DND-41 (cell line): ENCODE measurements at regions not wholly inside any gene's neighbourhood (a gene's known extent, or its start where the extent isn't known, plus 50 kb on each side); places are given as distances from the start of the nearest gene placed in this dataset.

ENCODE experiments used
- ATAC-seq: fragments of 200-7000 bp; cut with Tn5 transposase; 3 replicates; pipeline ENCODE4 v1.9.1; 2021; ENCODE audit warnings: low read depth; ENCODE audit not compliant: insufficient read depth
- DNase-seq: peaks from one replicate; pipeline ENCODE4 v3.0.0-alpha.2; 2020
- H2AFZ ChIP-seq: 2 replicates; pipeline ENCODE4 v1.6.0; 2012; ENCODE audit warnings: low read depth, low read length
- H3K27ac ChIP-seq: 2 replicates; pipeline ENCODE4 v1.5.1; 2012; ENCODE audit warnings: low read length, inconsistent platforms
- H3K27me3 ChIP-seq: fragments of 200-600 bp; sonication (generic); 2 replicates; pipeline ENCODE4 v1.6.0; 2012; ENCODE audit warnings: low read length, mild to moderate bottlenecking, inconsistent platforms; ENCODE audit not compliant: insufficient read depth, poor library complexity
- H3K36me3 ChIP-seq: 2 replicates; pipeline ENCODE4 v1.5.1; 2012; ENCODE audit warnings: low read length, inconsistent platforms; ENCODE audit not compliant: insufficient read depth
- H3K4me1 ChIP-seq: 2 replicates; pipeline ENCODE4 v1.5.1; 2012; ENCODE audit warnings: mild to moderate bottlenecking, low read length; ENCODE audit not compliant: insufficient read depth
- H3K4me2 ChIP-seq: 2 replicates; pipeline ENCODE4 v1.6.0; 2012; ENCODE audit warnings: mild to moderate bottlenecking, moderate library complexity, low read length, inconsistent platforms; ENCODE audit not compliant: insufficient read depth
- H3K4me3 ChIP-seq, 2 experiments: fragments of 200-600 bp in 1 of 2; shearing (Covaris generic) in 1 of 2; 2 replicates each; pipeline ENCODE4 v1.5.1; 2012 to 2016; ENCODE audit warnings: inconsistent platforms in 2 of 2, low read length in 2 of 2, mild to moderate bottlenecking in 2 of 2, low read depth in 1 of 2, moderate library complexity in 1 of 2
- H3K79me2 ChIP-seq: 2 replicates; pipeline ENCODE4 v1.6.0; 2012; ENCODE audit warnings: low read length, inconsistent platforms; ENCODE audit not compliant: insufficient read depth
- H3K9ac ChIP-seq: 2 replicates; pipeline ENCODE4 v1.6.0; 2012; ENCODE audit warnings: low read depth, mild to moderate bottlenecking, inconsistent platforms, low read length, moderate library complexity
- H3K9me3 ChIP-seq: 2 replicates; pipeline ENCODE4 v1.5.1; 2012; ENCODE audit warnings: low read length, moderate library complexity, mild to moderate bottlenecking, inconsistent platforms; ENCODE audit not compliant: insufficient read depth, severe bottlenecking
- H4K20me1 ChIP-seq: 2 replicates; pipeline ENCODE4 v1.6.0; 2012; ENCODE audit warnings: low read length; ENCODE audit not compliant: insufficient read depth
- EZH2 ChIP-seq: IDR thresholded peaks from 3 replicates; pipeline ENCODE4 v1.6.1; 2012; ENCODE audit warnings: borderline replicate concordance, low read depth, mild to moderate bottlenecking, moderate library complexity, low read length, inconsistent platforms; ENCODE audit not compliant: severe bottlenecking
- TF ChIP-seq, protein P1 (sequence below): IDR thresholded peaks from 2 replicates; pipeline ENCODE4 v1.5.1; 2012; ENCODE audit warnings: borderline replicate concordance, low read length, moderate library complexity, mild to moderate bottlenecking; ENCODE audit not compliant: poor library complexity, severe bottlenecking; ENCODE audit errors: extremely low read depth

DNA sequence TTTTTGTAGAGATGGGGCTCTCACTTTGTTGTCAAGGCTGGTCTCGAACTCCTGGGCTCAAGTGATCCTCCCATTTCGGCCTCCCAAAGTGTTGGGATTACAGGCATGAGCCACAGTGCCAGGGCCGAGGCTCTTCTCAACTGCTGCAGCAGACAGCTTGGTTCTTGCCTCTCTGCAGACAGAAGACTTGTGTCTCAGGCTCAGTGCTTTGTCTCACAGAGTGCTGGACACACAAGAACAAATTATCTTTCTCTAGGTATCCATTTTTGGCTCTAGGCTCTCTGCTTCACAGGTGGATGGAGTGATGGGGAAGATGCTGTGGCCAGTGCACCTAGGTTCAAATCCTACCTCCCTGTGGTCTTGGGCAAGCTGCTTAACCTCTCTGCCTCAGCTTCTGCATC, 80.8 kb upstream of the RNU2-1 start:
- Histone ChIP-seq H3K4me1 (no peaks in the 10 kb centered on the region), H3K9me3 (peaks cover 5% of the 10 kb centered on the region), H2AFZ (no peak overlapping the region), H3K4me3 (no peak overlapping the region), H3K36me3 (peaks cover 4% of the 10 kb centered on the region; the same call in 1 of the 2 replicates), H3K4me2 (no peak overlapping the region), H3K27ac (no peak overlapping the region), H4K20me1 (no peaks in the 10 kb centered on the region), H3K27me3 (no peaks in the 10 kb centered on the region), H3K9ac (no peak overlapping the region), H3K79me2 (no peaks in the 10 kb centered on the region)
- TF ChIP-seq, protein P1, sequence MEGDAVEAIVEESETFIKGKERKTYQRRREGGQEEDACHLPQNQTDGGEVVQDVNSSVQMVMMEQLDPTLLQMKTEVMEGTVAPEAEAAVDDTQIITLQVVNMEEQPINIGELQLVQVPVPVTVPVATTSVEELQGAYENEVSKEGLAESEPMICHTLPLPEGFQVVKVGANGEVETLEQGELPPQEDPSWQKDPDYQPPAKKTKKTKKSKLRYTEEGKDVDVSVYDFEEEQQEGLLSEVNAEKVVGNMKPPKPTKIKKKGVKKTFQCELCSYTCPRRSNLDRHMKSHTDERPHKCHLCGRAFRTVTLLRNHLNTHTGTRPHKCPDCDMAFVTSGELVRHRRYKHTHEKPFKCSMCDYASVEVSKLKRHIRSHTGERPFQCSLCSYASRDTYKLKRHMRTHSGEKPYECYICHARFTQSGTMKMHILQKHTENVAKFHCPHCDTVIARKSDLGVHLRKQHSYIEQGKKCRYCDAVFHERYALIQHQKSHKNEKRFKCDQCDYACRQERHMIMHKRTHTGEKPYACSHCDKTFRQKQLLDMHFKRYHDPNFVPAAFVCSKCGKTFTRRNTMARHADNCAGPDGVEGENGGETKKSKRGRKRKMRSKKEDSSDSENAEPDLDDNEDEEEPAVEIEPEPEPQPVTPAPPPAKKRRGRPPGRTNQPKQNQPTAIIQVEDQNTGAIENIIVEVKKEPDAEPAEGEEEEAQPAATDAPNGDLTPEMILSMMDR: no peak
- TF ChIP-seq EZH2: no peak
- DNase-seq: no peak
- ATAC-seq: no peak

DNA sequence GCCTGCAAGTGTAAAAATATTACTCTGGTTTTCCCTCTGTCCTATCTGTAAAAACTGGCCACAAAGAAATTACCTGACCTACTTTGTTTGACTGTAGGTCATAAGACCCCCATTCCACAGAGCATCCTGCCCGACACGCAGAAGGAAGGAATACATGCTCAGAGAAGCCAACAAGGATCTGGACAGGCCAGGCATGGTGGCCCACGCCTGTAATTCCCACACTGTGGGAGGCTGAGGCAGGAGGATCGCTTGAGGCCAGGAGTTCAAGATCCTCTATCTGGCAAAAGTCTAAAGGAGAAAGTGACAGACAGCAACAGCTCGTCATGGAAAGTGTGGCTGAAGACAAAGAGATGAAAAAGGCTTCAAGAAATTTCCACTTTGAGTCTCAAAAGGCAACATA, 78.2 kb upstream of the RNU2-1 start:
- TF ChIP-seq, protein P1: no peak
- TF ChIP-seq EZH2: no peak
- ATAC-seq (no peak), DNase-seq (no peak)
- no peaks in the 10 kb centered on the region for H3K79me2 ChIP-seq
- no peak overlapping the region for H3K9ac ChIP-seq
- no peaks in the 10 kb centered on the region for H4K20me1 ChIP-seq
- no peaks in the 10 kb centered on the region for H3K36me3 ChIP-seq
- no peak overlapping the region for H2AFZ ChIP-seq
- no peaks in the 10 kb centered on the region for H3K4me1 ChIP-seq
- no peak overlapping the region for H3K4me2 ChIP-seq
- H3K27me3 ChIP-seq: no peaks in the 10 kb centered on the region
- H3K27ac ChIP-seq: no peak overlapping the region
- no peaks in the 10 kb centered on the region for H3K9me3 ChIP-seq
- no peak overlapping the region for H3K4me3 ChIP-seq

DNA sequence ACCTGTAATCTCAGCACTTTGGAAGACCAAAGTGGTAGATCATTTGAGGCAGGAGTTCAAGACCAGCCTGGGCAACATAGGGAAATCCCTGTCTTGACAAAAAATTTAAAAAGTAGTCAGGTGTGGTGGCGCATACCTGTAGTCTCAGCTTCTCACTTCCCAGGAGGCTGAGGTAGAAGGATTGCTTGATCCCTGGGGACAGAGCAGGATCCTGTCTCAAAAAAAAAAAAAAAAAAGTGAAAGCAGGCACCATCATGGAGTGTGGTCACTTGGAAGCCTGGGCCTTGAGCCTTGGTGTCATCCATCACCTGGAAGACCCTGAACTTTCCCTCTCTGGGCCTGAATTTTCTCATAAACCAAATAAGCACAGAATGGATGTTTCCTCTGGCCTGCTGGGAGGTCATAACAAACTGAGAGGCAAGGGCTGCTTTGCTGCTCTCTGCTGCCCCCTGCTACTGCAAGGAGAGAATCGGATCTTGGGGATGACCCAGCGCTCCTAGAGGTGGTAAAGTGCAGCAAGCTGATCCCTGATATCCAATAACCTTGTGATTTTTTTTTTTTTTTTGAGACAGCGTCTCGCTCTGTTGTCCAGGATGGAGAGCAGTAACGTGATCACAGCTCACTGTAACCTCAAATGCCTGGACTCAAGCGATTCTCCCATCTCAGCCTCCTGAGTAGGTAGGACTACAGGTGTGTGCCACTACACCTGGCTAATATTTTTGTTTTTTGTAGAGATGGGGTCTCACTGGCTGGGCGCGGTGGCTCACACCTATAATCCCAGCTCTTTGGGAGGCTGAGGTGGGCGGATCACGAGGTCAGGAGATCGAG, 75.9 kb upstream of the RNU2-1 start:
- DNase-seq (no peak), ATAC-seq (no peak)
- Histone ChIP-seq H3K36me3 (no peaks in the 10 kb centered on the region), H3K4me2 (no peak overlapping the region), H3K79me2 (no peaks in the 10 kb centered on the region), H2AFZ (no peak overlapping the region), H3K4me1 (no peaks in the 10 kb centered on the region), H3K9ac (no peak overlapping the region), H3K27me3 (no peaks in the 10 kb centered on the region), H3K4me3 (no peak overlapping the region), H3K9me3 (no peaks in the 10 kb centered on the region), H3K27ac (no peak overlapping the region), H4K20me1 (no peaks in the 10 kb centered on the region)
- TF ChIP-seq, protein P1: no peak
- no peak for TF ChIP-seq EZH2
